Left lung (tissue), 4 donors: ENCODE measurements at regions not wholly inside any gene's neighbourhood (a gene's known extent, or its start where the extent isn't known, plus 50 kb on each side); places are given as distances from the start of the nearest gene placed in this dataset.
"Not testable (repeated sequence)": the region's sequence is repeated elsewhere in the genome, so short reads cannot be mapped to it uniquely, and the experiment has no call there.

Experiments
- ATAC-seq: fragments of 200-7000 bp; cut with Tn5 transposase; one replicate; pipeline ENCODE4 v1.9.1; 2020; ENCODE audit warnings: moderate library complexity
- DNase-seq, 4 donors: peaks; one replicate each; pipeline ENCODE4 v3.0.0-alpha.2; 2013 to 2020
- H3K27ac ChIP-seq, 2 donors: fragments of 200-600 bp; sonication (generic) in 1 of 2; one replicate each; pipeline versions ENCODE4 v1.5.0 to v1.8.0; 2020 to 2021
- H3K27me3 ChIP-seq, 2 donors: fragments of 200-600 bp; sonication (generic) in 1 of 2; one replicate each; pipeline versions ENCODE4 v1.5.0 to v1.8.0; 2020 to 2021
- H3K36me3 ChIP-seq, 2 donors: fragments of 200-600 bp; sonication (generic) in 1 of 2; one replicate each; pipeline versions ENCODE4 v1.5.0 to v1.8.0; 2020 to 2021
- H3K4me1 ChIP-seq, 2 donors: fragments of 200-600 bp; one replicate each; pipeline ENCODE4 v1.8.0; 2021
- H3K4me3 ChIP-seq, 2 donors: fragments of 200-600 bp; sonication (generic) in 1 of 2; one replicate each; pipeline versions ENCODE4 v1.5.0 to v1.8.0; 2020 to 2021; ENCODE audit warnings: mild to moderate bottlenecking in 1 of 2
- H3K9me3 ChIP-seq, 2 donors: fragments of 200-600 bp; sonication (generic) in 1 of 2; one replicate each; pipeline versions ENCODE4 v1.5.0 to v1.8.0; 2020 to 2021
- CTCF ChIP-seq, 2 donors: fragments of 200-600 bp; sonication (generic) in 1 of 2; IDR thresholded peaks; one replicate each; pipeline versions ENCODE4 v1.5.0 to v1.8.0; 2021; ENCODE audit warnings: antibody characterized with exemption in 2 of 2
- intact Hi-C, 2 donors: fragments of 100-400 bp; cut with DNase I; formaldehyde crosslinking; loops; one replicate each; pipeline versions ENCODE4 v1.11.2 to v1.14.2; 2022
- donor health status: DM: no; HTN: yes; CAD: no.
- donor health status: DM: no; HTN: no; CAD: no.

- H3K36me3 ChIP-seq, H3K4me3 ChIP-seq, intact Hi-C loops, H3K27ac ChIP-seq, H3K4me1 ChIP-seq, ATAC-seq, DNase-seq, H3K27me3 ChIP-seq: not testable (repeated sequence)
- H3K9me3 ChIP-seq, result peaks cover 0 to 61% of the 10 kb centered on the region in 2 donors
Observed at GRCh38 chr6:86872810-86873209, 64.5 kb upstream of the HTR1E start.

DNA sequence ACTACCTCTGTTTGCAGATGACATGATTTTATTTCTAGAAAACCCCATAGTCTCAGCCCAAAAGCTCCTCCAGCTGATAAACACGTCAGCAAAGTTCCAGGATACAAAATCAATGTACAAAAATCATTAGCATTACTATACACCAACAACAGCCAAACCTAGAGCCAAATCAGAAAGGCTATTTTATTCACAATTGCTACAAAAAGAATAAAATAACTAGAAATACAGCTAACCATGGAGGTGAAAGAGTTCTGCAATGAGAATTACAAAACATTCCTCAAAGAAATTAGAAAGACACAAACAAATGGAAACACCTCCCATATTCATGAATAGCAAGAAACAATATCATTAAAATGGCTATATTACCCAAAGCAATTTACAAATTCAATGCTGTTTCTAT is 65.6 kb upstream of the HTR1E start:
- no peak for ATAC-seq
- Histone ChIP-seq H3K27me3 (no peaks in the 10 kb centered on the region), H3K4me3 (no peak overlapping the region), H3K4me1 (no peaks in the 10 kb centered on the region), H3K36me3 (no peaks in the 10 kb centered on the region), H3K27ac (no peak overlapping the region), H3K9me3 (peaks cover 0 to 71% of the 10 kb centered on the region in 2 donors)
- DNase-seq, result no peak
- intact Hi-C loops, result no loop called here
- TF ChIP-seq CTCF (IDR thresholded peaks at IDR 0.05), result no peak

DNA sequence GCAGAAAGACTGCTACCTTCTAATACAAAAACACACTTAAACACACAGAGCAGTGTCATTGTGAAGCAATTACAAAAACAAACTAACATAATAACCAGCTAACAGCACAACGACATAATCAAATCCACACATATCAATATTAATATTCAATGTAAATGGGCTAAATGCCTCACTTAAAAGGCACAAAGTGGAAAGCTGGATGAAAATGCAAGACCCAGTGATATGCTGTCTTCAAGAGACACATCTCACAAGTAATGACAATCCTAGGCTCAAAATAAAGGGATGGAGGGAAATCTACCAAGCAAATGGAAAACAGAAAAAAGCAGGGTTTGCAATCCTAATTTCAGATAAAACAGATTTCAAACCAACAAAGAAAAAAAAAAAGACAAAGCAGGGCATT is 67.8 kb upstream of the HTR1E start:
- DNase-seq (no peak), ATAC-seq (no peak)
- intact Hi-C loops, result no loop called here
- Histone ChIP-seq H3K36me3 (no peaks in the 10 kb centered on the region), H3K27ac (no peak overlapping the region), H3K4me3 (no peak overlapping the region), H3K27me3 (no peaks in the 10 kb centered on the region), H3K4me1 (no peaks in the 10 kb centered on the region), H3K9me3 (peaks cover 0 to 65% of the 10 kb centered on the region in 2 donors)
- TF ChIP-seq CTCF (IDR thresholded peaks at IDR 0.05), result no peak

DNA sequence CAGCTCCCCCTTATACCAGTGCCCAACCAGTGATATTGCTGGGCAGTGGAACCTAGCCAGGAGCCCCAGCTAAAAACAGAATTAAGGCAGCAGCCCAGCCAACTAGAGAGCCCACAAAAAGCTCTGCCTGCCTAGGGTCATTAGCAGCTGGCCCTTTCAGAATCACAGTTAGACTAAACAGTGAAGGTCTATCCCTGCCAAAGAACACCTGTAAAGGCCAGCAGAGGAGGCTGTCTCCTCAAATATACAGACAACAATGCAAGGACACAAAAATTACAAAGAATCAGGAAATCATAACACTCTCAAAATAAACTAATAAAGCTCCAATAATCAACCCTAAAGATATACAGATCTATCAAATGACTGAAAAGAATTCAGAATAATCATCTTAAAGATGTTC is 77.8 kb upstream of the HTR1E start:
- DNase-seq (no peak), ATAC-seq (no peak)
- intact Hi-C loops, result no loop called here
- Histone ChIP-seq H3K4me3 (no peak overlapping the region), H3K27ac (no peak overlapping the region), H3K36me3 (no peaks in the 10 kb centered on the region), H3K4me1 (no peaks in the 10 kb centered on the region), H3K27me3 (no peaks in the 10 kb centered on the region), H3K9me3 (no peaks in the 10 kb centered on the region)
- TF ChIP-seq CTCF (IDR thresholded peaks at IDR 0.05), result no peak

DNA sequence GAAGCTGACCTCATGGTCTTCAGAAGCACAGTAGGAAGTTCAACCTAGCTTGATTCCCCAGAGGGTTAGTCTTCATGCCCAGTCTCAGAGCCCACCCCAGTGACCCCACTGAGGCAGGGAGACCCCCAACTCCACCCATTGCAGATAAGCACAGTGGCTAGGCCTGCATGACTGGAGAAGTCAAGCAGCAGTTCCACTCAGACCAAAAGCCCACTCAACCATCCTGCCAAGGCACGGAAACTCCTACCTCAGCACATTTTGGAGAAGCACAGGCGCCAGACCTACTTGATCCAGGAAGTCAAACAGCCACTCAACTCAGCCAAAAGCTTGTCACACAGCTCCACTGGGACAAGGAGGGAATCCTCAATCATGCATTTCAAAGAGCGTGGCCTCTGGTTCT is 78.4 kb upstream of the HTR1E start:
- no peak overlapping the region for H3K4me3 ChIP-seq
- no peak overlapping the region for H3K27ac ChIP-seq
- DNase-seq (no peak), ATAC-seq (no peak)
- no peak for TF ChIP-seq CTCF (IDR thresholded peaks at IDR 0.05)
- H3K27me3 ChIP-seq, result no peaks in the 10 kb centered on the region
- intact Hi-C loops, result no loop called here
- H3K36me3 ChIP-seq, result no peaks in the 10 kb centered on the region
- H3K4me1 ChIP-seq, result no peaks in the 10 kb centered on the region
- no peaks in the 10 kb centered on the region for H3K9me3 ChIP-seq

DNA sequence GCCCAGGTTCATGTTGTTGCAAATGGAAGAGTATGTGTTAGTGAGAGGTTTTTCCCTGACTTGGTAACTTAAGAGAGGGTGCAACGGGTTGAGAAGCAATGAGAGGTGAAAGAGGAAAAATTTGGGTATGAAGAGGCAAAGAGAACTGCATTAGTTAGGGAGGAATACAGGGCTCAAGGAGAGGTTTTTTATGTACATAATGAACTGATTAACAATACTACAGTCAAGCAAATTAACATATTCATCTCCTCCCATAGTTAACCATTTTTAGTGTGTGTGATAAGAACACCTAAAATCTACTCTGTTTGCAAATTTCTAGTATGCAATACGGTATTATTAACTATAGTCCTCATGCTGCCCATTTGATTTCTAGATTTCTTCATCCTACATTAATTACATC is 79.5 kb upstream of the HTR1E start:
- no peaks in the 10 kb centered on the region for H3K27me3 ChIP-seq
- H3K36me3 ChIP-seq, result no peaks in the 10 kb centered on the region
- intact Hi-C loops, result no loop called here
- no peak for DNase-seq
- TF ChIP-seq CTCF (IDR thresholded peaks at IDR 0.05), result no peak
- H3K9me3 ChIP-seq, result no peaks in the 10 kb centered on the region
- H3K4me3 ChIP-seq, result no peak overlapping the region
- no peak for ATAC-seq
- no peak overlapping the region for H3K27ac ChIP-seq
- H3K4me1 ChIP-seq, result no peaks in the 10 kb centered on the region
